Right atrium auricular region (tissue), 2 donors: ENCODE measurements at regions not wholly inside any gene's neighbourhood (a gene's known extent, or its start where the extent isn't known, plus 50 kb on each side); places are given as distances from the start of the nearest gene placed in this dataset.

Experiments used
- DNase-seq: peaks from one replicate; pipeline ENCODE4 v3.0.0-alpha.2; 2019; ENCODE audit warnings: low spot score
- H3K27ac ChIP-seq, 2 donors: fragments of 200-600 bp; sonication (generic); 1 replicate in 1 of 2; 2 replicates in 1 of 2; pipeline ENCODE4 v1.5.1; 2016 to 2019
- H3K27me3 ChIP-seq, 2 donors: fragments of 200-600 bp; sonication (generic); one replicate each; pipeline versions ENCODE4 v1.5.1 to v1.6.0; 2017 to 2019
- H3K36me3 ChIP-seq: fragments of 200-600 bp; sonication (generic); one replicate; pipeline ENCODE4 v1.5.1; 2016
- H3K4me1 ChIP-seq, 2 donors: fragments of 200-600 bp; sonication (generic); one replicate each; pipeline versions ENCODE4 v1.5.1 to v1.6.0; 2017 to 2019
- H3K4me3 ChIP-seq, 2 donors: fragments of 200-600 bp; sonication (generic); 1 replicate in 1 of 2; 2 replicates in 1 of 2; pipeline ENCODE4 v1.5.1; 2017 to 2019; ENCODE audit warnings: mild to moderate bottlenecking in 1 of 2, moderate library complexity in 1 of 2
- H3K9me3 ChIP-seq, 2 donors: fragments of 200-600 bp; sonication (generic); one replicate each; pipeline ENCODE4 v1.5.1; 2019
- CTCF ChIP-seq, 2 donors: fragments of 200-600 bp; sonication (generic); IDR thresholded peaks; one replicate each; pipeline ENCODE4 v1.5.1; 2019; ENCODE audit warnings: antibody characterized with exemption in 2 of 2

- DNase-seq: no peak
- no peak overlapping the region for H3K4me3 ChIP-seq
Measured at GRCh38 chr9:38181866-38182265, 112.8 kb upstream of the SHB start.

GRCh38 chr9:38181232-38181631 lies 112.2 kb upstream of the SHB start:
- no peaks in the 10 kb centered on the region for H3K36me3 ChIP-seq
- no peaks in the 10 kb centered on the region for H3K4me1 ChIP-seq
- no peak overlapping the region for H3K4me3 ChIP-seq
- no peaks in the 10 kb centered on the region for H3K9me3 ChIP-seq
- no peak for TF ChIP-seq CTCF (IDR thresholded peaks at IDR 0.05)
- no peaks in the 10 kb centered on the region for H3K27me3 ChIP-seq
- DNase-seq: no peak
- no peak overlapping the region for H3K27ac ChIP-seq

More at GRCh38 chr9:38181866-38182265, 112.8 kb upstream of the SHB start:
- Histone ChIP-seq H3K4me1 (no peaks in the 10 kb centered on the region), H3K27ac (no peak overlapping the region), H3K9me3 (no peaks in the 10 kb centered on the region), H3K27me3 (no peaks in the 10 kb centered on the region), H3K36me3 (no peaks in the 10 kb centered on the region)
- TF ChIP-seq CTCF (IDR thresholded peaks at IDR 0.05): no peak

GRCh38 chr9:38180656-38181055 lies 111.6 kb upstream of the SHB start:
- DNase-seq: no peak
- Histone ChIP-seq H3K4me1 (no peaks in the 10 kb centered on the region), H3K4me3 (no peak overlapping the region), H3K36me3 (no peaks in the 10 kb centered on the region), H3K9me3 (no peaks in the 10 kb centered on the region), H3K27me3 (no peaks in the 10 kb centered on the region), H3K27ac (no peak overlapping the region)
- TF ChIP-seq CTCF (IDR thresholded peaks at IDR 0.05): no peak

- no peaks in the 10 kb centered on the region for H3K36me3 ChIP-seq
- H3K4me3 ChIP-seq: no peak overlapping the region
- no peaks in the 10 kb centered on the region for H3K9me3 ChIP-seq
- no peak overlapping the region for H3K27ac ChIP-seq
- H3K4me1 ChIP-seq: no peaks in the 10 kb centered on the region
- DNase-seq: no peak
- TF ChIP-seq CTCF (IDR thresholded peaks at IDR 0.05): no peak
- no peaks in the 10 kb centered on the region for H3K27me3 ChIP-seq
Measured at GRCh38 chr9:38179965-38180364, 110.9 kb upstream of the SHB start.

- no peak overlapping the region for H3K27ac ChIP-seq
- H3K9me3 ChIP-seq: no peaks in the 10 kb centered on the region
- DNase-seq: no peak
- H3K4me1 ChIP-seq: no peaks in the 10 kb centered on the region
- H3K27me3 ChIP-seq: no peaks in the 10 kb centered on the region
- no peak for TF ChIP-seq CTCF (IDR thresholded peaks at IDR 0.05)
- H3K36me3 ChIP-seq: no peaks in the 10 kb centered on the region
- H3K4me3 ChIP-seq: no peak overlapping the region
Measured at GRCh38 chr9:38178237-38178636, 109.2 kb upstream of the SHB start.

- Histone ChIP-seq H3K4me1 (peaks cover 0 to 2% of the 10 kb centered on the region in 2 donors), H3K9me3 (no peaks in the 10 kb centered on the region), H3K36me3 (no peaks in the 10 kb centered on the region), H3K4me3 (no peak overlapping the region), H3K27me3 (no peaks in the 10 kb centered on the region), H3K27ac (no peak overlapping the region)
- no peak for DNase-seq
- no peak for TF ChIP-seq CTCF (IDR thresholded peaks at IDR 0.05)
Measured at GRCh38 chr9:38177680-38178079, 108.7 kb upstream of the SHB start.
